IMR-90 (cell line): ENCODE measurements at regions not wholly inside any gene's neighbourhood (a gene's known extent, or its start where the extent isn't known, plus 50 kb on each side); places are given as distances from the start of the nearest gene placed in this dataset.

Experiments
- ATAC-seq: fragments of 200-7000 bp; cut with Tn5 transposase; 2 replicates; pipeline ENCODE4 v1.9.1; 2020; ENCODE audit warnings: low read depth, mild to moderate bottlenecking, moderate library complexity
- BruUV-seq: library from RNA; stranded (reverse); fragments of 400-500 nt; replicated peaks from 2 replicates; lab custom pipeline; 2021; lab: Mats Ljungman, UMichigan
- CTCF ChIA-PET: fragments of 300-600 bp; formaldehyde crosslinking; extraction: SDS; loops from one replicate; lab custom pipeline; 2021; ENCODE audit warnings: antibody characterized with exemption; lab: Yijun Ruan, JAX
- POLR2A ChIA-PET: fragments of 300-600 bp; sonication (Branson Sonifier 250); formaldehyde crosslinking; loops from one replicate; lab custom pipeline; 2022; ENCODE audit warnings: antibody characterized with exemption; ENCODE audit not compliant: unreplicated experiment; lab: Charles Lee
- DNase-seq: peaks from one replicate; pipeline ENCODE4 v3.0.0; 2013
- H2AFZ ChIP-seq: replicated peaks from 2 replicates; pipeline ENCODE3; 2013; ENCODE audit warnings: low read length, mild to moderate bottlenecking; ENCODE audit not compliant: poor library complexity
- H2AK5ac ChIP-seq: 2 replicates; pipeline ENCODE4 v1.6.1; 2013; ENCODE audit warnings: low read depth, low read length, inconsistent platforms
- H2AK9ac ChIP-seq: replicated peaks from 2 replicates; pipeline ENCODE3; 2013; ENCODE audit warnings: mild to moderate bottlenecking, low read depth, low read length, moderate library complexity; ENCODE audit not compliant: poor library complexity
- H2BK120ac ChIP-seq: 2 replicates; pipeline ENCODE4 v1.6.1; 2013; ENCODE audit warnings: low read depth, low read length, inconsistent platforms
- H2BK15ac ChIP-seq: 3 replicates; pipeline ENCODE4 v1.6.1; 2013; ENCODE audit warnings: low read depth, low read length, inconsistent platforms
- H2BK20ac ChIP-seq: 2 replicates; pipeline ENCODE4 v1.6.1; 2013; ENCODE audit warnings: low read depth, mild to moderate bottlenecking, inconsistent platforms, low read length, moderate library complexity
- H2BK5ac ChIP-seq: 2 replicates; pipeline ENCODE4 v1.6.1; 2013; ENCODE audit warnings: mild to moderate bottlenecking, low read depth, low read length, inconsistent platforms; ENCODE audit not compliant: poor library complexity, severe bottlenecking
- H3K14ac ChIP-seq: replicated peaks from 2 replicates; pipeline ENCODE4 v1.6.1; 2013; ENCODE audit warnings: low read depth, low read length, inconsistent platforms
- H3K18ac ChIP-seq: 2 replicates; pipeline ENCODE4 v1.6.1; 2013; ENCODE audit warnings: low read depth, low read length, control low read depth
- H3K23ac ChIP-seq: 2 replicates; pipeline ENCODE4 v1.6.1; 2013; ENCODE audit warnings: low read depth, low read length, inconsistent platforms
- H3K27ac ChIP-seq: 2 replicates; pipeline ENCODE4 v1.5.1; 2013; ENCODE audit warnings: mild to moderate bottlenecking, control low read depth, low read length; ENCODE audit not compliant: insufficient read depth
- H3K27me3 ChIP-seq: 2 replicates; pipeline ENCODE4 v1.6.1; 2013; ENCODE audit warnings: low read length; ENCODE audit not compliant: control insufficient read depth, insufficient read depth
- H3K36me3 ChIP-seq: 2 replicates; pipeline ENCODE4 v1.6.1; 2013; ENCODE audit warnings: low read length, mixed read lengths; ENCODE audit not compliant: control insufficient read depth, insufficient read depth
- H3K4ac ChIP-seq: 2 replicates; pipeline ENCODE4 v1.6.1; 2013; ENCODE audit warnings: low read depth, low read length, inconsistent platforms
- H3K4me1 ChIP-seq: 2 replicates; pipeline ENCODE4 v1.6.1; 2013; ENCODE audit warnings: low read length, mixed read lengths; ENCODE audit not compliant: control insufficient read depth, insufficient read depth
- H3K4me2 ChIP-seq: 2 replicates; pipeline ENCODE4 v1.6.1; 2013; ENCODE audit warnings: low read depth, mild to moderate bottlenecking, control low read depth, low read length, moderate library complexity
- H3K4me3 ChIP-seq: 2 replicates; pipeline ENCODE4 v1.5.1; 2013; ENCODE audit warnings: low read depth, mild to moderate bottlenecking, control low read depth, low read length, moderate library complexity; ENCODE audit not compliant: insufficient read depth
- H3K56ac ChIP-seq: 2 replicates; pipeline ENCODE4 v1.6.1; 2013; ENCODE audit warnings: low read length, inconsistent platforms; ENCODE audit not compliant: insufficient read depth; ENCODE audit errors: extremely low read depth
- H3K79me1 ChIP-seq, 2 experiments: 2 replicates each; pipeline ENCODE4 v1.6.1; 2013; ENCODE audit warnings: low read length in 2 of 2, inconsistent platforms in 1 of 2, low read depth in 1 of 2
- H3K9ac ChIP-seq: 2 replicates; pipeline ENCODE4 v1.6.1; 2013; ENCODE audit warnings: low read depth, low read length, control low read depth
- H3K9me1 ChIP-seq: 2 replicates; pipeline ENCODE4 v1.6.1; 2013; ENCODE audit warnings: low read length, inconsistent platforms; ENCODE audit not compliant: insufficient read depth
- H3K9me3 ChIP-seq: 2 replicates; pipeline ENCODE4 v1.6.1; 2013; ENCODE audit warnings: low read length; ENCODE audit not compliant: control insufficient read depth, insufficient read depth
- H4K20me1 ChIP-seq: 2 replicates; pipeline ENCODE4 v1.6.1; 2013; ENCODE audit warnings: low read length, inconsistent platforms; ENCODE audit not compliant: insufficient read depth
- H4K5ac ChIP-seq: 2 replicates; pipeline ENCODE4 v1.6.1; 2013; ENCODE audit warnings: mild to moderate bottlenecking, low read depth, low read length, control low read depth
- H4K8ac ChIP-seq, 2 experiments: 2 replicates each; pipeline ENCODE4 v1.6.1; 2013; ENCODE audit warnings: low read depth in 2 of 2, low read length in 2 of 2, control low read depth in 1 of 2, inconsistent platforms in 1 of 2
- H4K91ac ChIP-seq: 2 replicates; pipeline ENCODE4 v1.6.1; 2013; ENCODE audit warnings: low read depth, low read length, inconsistent platforms; ENCODE audit not compliant: insufficient read depth
- BHLHE40 ChIP-seq: fragments of 150-350 bp; IDR thresholded peaks from 2 replicates; pipeline ENCODE4 v1.6.1; 2016; ENCODE audit warnings: mild to moderate bottlenecking, low read depth, low read length
- CEBPB ChIP-seq: IDR thresholded peaks from 2 replicates; pipeline ENCODE4 v1.6.1; 2012; ENCODE audit warnings: low read depth, low read length, improper control_type of control experiment
- CHD1 ChIP-seq: IDR thresholded peaks from 2 replicates; pipeline ENCODE4 v1.6.1; 2012; ENCODE audit warnings: low read depth, low read length, improper control_type of control experiment
- FOS ChIP-seq: fragments of 150-350 bp; IDR thresholded peaks from 2 replicates; pipeline ENCODE4 v1.6.1; 2016; ENCODE audit warnings: low read depth, low read length
- MAZ ChIP-seq: IDR thresholded peaks from 2 replicates; pipeline ENCODE4 v1.6.1; 2012; ENCODE audit warnings: low read depth, mild to moderate bottlenecking, low read length, improper control_type of control experiment, moderate library complexity, borderline replicate concordance
- MXI1 ChIP-seq: IDR thresholded peaks from 2 replicates; pipeline ENCODE4 v1.6.1; 2012; ENCODE audit warnings: low read depth, mild to moderate bottlenecking, low read length, moderate library complexity, borderline replicate concordance
- NFE2L2 ChIP-seq: fragments of 150-350 bp; IDR thresholded peaks from 2 replicates; pipeline ENCODE4 v1.6.1; 2016; ENCODE audit warnings: low read depth, mild to moderate bottlenecking, low read length
- POLR2A ChIP-seq: IDR thresholded peaks from 2 replicates; pipeline ENCODE4 v1.6.1; 2012; ENCODE audit warnings: mild to moderate bottlenecking, low read depth, low read length
- RAD21 ChIP-seq: IDR thresholded peaks from 2 replicates; pipeline ENCODE4 v1.6.1; 2012; ENCODE audit warnings: low read length, improper control_type of control experiment
- RCOR1 ChIP-seq: IDR thresholded peaks from 2 replicates; pipeline ENCODE4 v1.6.1; 2012; ENCODE audit warnings: mild to moderate bottlenecking, low read length, improper control_type of control experiment; ENCODE audit not compliant: insufficient replicate concordance
- RFX5 ChIP-seq: IDR thresholded peaks from 2 replicates; pipeline ENCODE4 v1.8.0; 2012; ENCODE audit warnings: low read depth, mild to moderate bottlenecking, low read length, moderate library complexity
- SMC3 ChIP-seq: fragments of 150-350 bp; IDR thresholded peaks from 2 replicates; pipeline ENCODE4 v1.6.1; 2016; ENCODE audit warnings: low read depth, mild to moderate bottlenecking, antibody characterized with exemption, low read length, moderate library complexity
- WGBS, 2 experiments: methylation state at CpG; one replicate each; pipeline versions ENCODE4 v1.1.5 to v1.1.7; 2013; ENCODE audit warnings: missing lambda C conversion rate in 2 of 2; ENCODE audit not compliant: insufficient read length in 1 of 2; ENCODE audit errors: extremely low coverage in 2 of 2; 5-methylcytosine and 5-hydroxymethylcytosine counted together
- dilution Hi-C: fragments of 300-500 bp; cut with HindIII; formaldehyde crosslinking; loops from one replicate; pipeline ENCODE4 v1.14.3; 2018; ENCODE audit warnings: low sequenced_read_pairs; ENCODE audit not compliant: unreplicated experiment
- in situ Hi-C: fragments of 300-500 bp; cut with MboI; formaldehyde crosslinking; loops from 3 replicates; pipeline ENCODE4 v1.14.3; 2019; ENCODE audit warnings: low sequenced_read_pairs, inconsistent platforms, mixed read lengths
- intact Hi-C: fragments of 100-400 bp; cut with micrococcal nuclease; formaldehyde crosslinking; loops from 2 replicates; pipeline ENCODE4 v1.10.0; 2022
- TF ChIP-seq, protein P1 (sequence below): conservative IDR thresholded peaks from 2 replicates; pipeline ENCODE4 v1.5.1; 2012; ENCODE audit warnings: mild to moderate bottlenecking, low read depth, low read length, improper control_type of control experiment
- TF ChIP-seq, protein P2 (sequence below): fragments of 150-350 bp; IDR thresholded peaks from 2 replicates; pipeline ENCODE4 v1.6.1; 2016; ENCODE audit warnings: low read depth, mild to moderate bottlenecking, low read length, moderate library complexity, borderline replicate concordance
- TF ChIP-seq, protein P3 (sequence below): fragments of 150-350 bp; IDR thresholded peaks from 2 replicates; pipeline ENCODE4 v1.6.1; 2017; ENCODE audit warnings: mild to moderate bottlenecking, antibody characterized with exemption, low read length, low read depth

- Histone ChIP-seq H2AFZ (no peak overlapping the region), H2AK9ac (no peak overlapping the region), H4K20me1 (no peaks in the 10 kb centered on the region), H3K23ac (no peak overlapping the region), H3K27me3 (no peaks in the 10 kb centered on the region), H2BK20ac (no peak overlapping the region), H3K4ac (no peak overlapping the region), H4K8ac (no peak overlapping the region), H3K9me1 (no peaks in the 10 kb centered on the region), H4K91ac (no peak overlapping the region), H2BK120ac (no peak overlapping the region), H3K4me1 (no peaks in the 10 kb centered on the region), H2AK5ac (no peak overlapping the region), H3K79me1 (no peaks in the 10 kb centered on the region), H3K9ac (no peak overlapping the region), H3K9me3 (no peaks in the 10 kb centered on the region), H3K4me3 (no peak overlapping the region), H4K5ac (no peak overlapping the region), H2BK5ac (no peak overlapping the region), H3K4me2 (no peak overlapping the region), H2BK15ac (no peak overlapping the region), H3K14ac (no peak overlapping the region), H3K36me3 (no peaks in the 10 kb centered on the region), H3K27ac (no peak overlapping the region), H3K56ac (no peak overlapping the region), H3K18ac (no peak overlapping the region)
- ATAC-seq, result no peak
- no CpG with 5 or more reads among the region's 4 CpGs for WGBS, 2 experiments
- ChIA-PET CTCF (no interaction called here), POLR2A (no interaction called here)
- intact Hi-C loops (no loop called here), dilution Hi-C loops (no loop called here), in situ Hi-C loops (no loop called here)
- no peak for DNase-seq
- BruUV-seq, result no TSS peak
- TF ChIP-seq CHD1 (no peak), BHLHE40 (no peak), MXI1 (no peak), CEBPB (no peak), FOS (no peak), MAZ (no peak), POLR2A (no peak), RCOR1 (no peak), NFE2L2 (no peak), RFX5 (no peak), SMC3 (no peak), RAD21 (no peak)
- TF ChIP-seq, protein P1, sequence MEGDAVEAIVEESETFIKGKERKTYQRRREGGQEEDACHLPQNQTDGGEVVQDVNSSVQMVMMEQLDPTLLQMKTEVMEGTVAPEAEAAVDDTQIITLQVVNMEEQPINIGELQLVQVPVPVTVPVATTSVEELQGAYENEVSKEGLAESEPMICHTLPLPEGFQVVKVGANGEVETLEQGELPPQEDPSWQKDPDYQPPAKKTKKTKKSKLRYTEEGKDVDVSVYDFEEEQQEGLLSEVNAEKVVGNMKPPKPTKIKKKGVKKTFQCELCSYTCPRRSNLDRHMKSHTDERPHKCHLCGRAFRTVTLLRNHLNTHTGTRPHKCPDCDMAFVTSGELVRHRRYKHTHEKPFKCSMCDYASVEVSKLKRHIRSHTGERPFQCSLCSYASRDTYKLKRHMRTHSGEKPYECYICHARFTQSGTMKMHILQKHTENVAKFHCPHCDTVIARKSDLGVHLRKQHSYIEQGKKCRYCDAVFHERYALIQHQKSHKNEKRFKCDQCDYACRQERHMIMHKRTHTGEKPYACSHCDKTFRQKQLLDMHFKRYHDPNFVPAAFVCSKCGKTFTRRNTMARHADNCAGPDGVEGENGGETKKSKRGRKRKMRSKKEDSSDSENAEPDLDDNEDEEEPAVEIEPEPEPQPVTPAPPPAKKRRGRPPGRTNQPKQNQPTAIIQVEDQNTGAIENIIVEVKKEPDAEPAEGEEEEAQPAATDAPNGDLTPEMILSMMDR, result no peak
- TF ChIP-seq, protein P2, sequence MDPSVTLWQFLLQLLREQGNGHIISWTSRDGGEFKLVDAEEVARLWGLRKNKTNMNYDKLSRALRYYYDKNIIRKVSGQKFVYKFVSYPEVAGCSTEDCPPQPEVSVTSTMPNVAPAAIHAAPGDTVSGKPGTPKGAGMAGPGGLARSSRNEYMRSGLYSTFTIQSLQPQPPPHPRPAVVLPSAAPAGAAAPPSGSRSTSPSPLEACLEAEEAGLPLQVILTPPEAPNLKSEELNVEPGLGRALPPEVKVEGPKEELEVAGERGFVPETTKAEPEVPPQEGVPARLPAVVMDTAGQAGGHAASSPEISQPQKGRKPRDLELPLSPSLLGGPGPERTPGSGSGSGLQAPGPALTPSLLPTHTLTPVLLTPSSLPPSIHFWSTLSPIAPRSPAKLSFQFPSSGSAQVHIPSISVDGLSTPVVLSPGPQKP, result no peak
- TF ChIP-seq, protein P3, sequence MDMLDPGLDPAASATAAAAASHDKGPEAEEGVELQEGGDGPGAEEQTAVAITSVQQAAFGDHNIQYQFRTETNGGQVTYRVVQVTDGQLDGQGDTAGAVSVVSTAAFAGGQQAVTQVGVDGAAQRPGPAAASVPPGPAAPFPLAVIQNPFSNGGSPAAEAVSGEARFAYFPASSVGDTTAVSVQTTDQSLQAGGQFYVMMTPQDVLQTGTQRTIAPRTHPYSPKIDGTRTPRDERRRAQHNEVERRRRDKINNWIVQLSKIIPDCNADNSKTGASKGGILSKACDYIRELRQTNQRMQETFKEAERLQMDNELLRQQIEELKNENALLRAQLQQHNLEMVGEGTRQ, result no peak
Observed at GRCh38 chr2:221178139-221178538, 394.0 kb downstream of the EPHA4 start.
